ENCODE measurements at regions not wholly inside any gene's neighbourhood (a gene's known extent, or its start where the extent isn't known, plus 50 kb on each side); places are given as distances from the start of the nearest gene placed in this dataset.
"Not testable (repeated sequence)": the region's sequence is repeated elsewhere in the genome, so short reads cannot be mapped to it uniquely, and the experiment has no call there.

- DNase-seq, result no peak
Measured at GRCh38 chr2:57656198-57656597, 390.4 kb upstream of the VRK2 start.

GRCh38 chr2:57669570-57669969 is 377.0 kb upstream of the VRK2 start:
- DNase-seq, result no peak

GRCh38 chr2:57674025-57674424 is 372.6 kb upstream of the VRK2 start:
- no peak for DNase-seq

GRCh38 chr2:57674743-57675142 is 371.9 kb upstream of the VRK2 start:
- DNase-seq, result no peak

- no peak for DNase-seq
Measured at GRCh38 chr2:57677296-57677695, 369.3 kb upstream of the VRK2 start.

GRCh38 chr2:57681650-57682049 is 365.0 kb upstream of the VRK2 start:
- no peak for DNase-seq

- no peak for DNase-seq
Measured at GRCh38 chr2:57685032-57685431, 361.6 kb upstream of the VRK2 start.

- DNase-seq, result no peak
Measured at GRCh38 chr2:57692395-57692794, 354.2 kb upstream of the VRK2 start.

- DNase-seq, result no peak
Measured at GRCh38 chr2:57693177-57693576, 353.4 kb upstream of the VRK2 start.

- no peak for DNase-seq
Measured at GRCh38 chr2:57693965-57694364, 352.6 kb upstream of the VRK2 start.

- DNase-seq, result peak; percentile 44
Measured at GRCh38 chr2:57696016-57696415, 350.6 kb upstream of the VRK2 start.

GRCh38 chr2:57698392-57698791 is 348.2 kb upstream of the VRK2 start:
- no peak for DNase-seq

GRCh38 chr2:57698935-57699449 is 347.6 kb upstream of the VRK2 start:
- peak; percentile 44 for DNase-seq

- no peak for DNase-seq
Measured at GRCh38 chr2:57701391-57701791, 345.2 kb upstream of the VRK2 start.

- no peak for DNase-seq
Measured at GRCh38 chr2:57703407-57703806, 343.2 kb upstream of the VRK2 start.

GRCh38 chr2:57707794-57708193 is 338.8 kb upstream of the VRK2 start:
- not testable (repeated sequence) for DNase-seq

GRCh38 chr2:57711991-57712390 is 334.6 kb upstream of the VRK2 start:
- DNase-seq, result peak; percentile 67

- no peak for DNase-seq
Measured at GRCh38 chr2:57720728-57721627, 325.6 kb upstream of the VRK2 start.

- DNase-seq, result no peak
Measured at GRCh38 chr2:57725337-57725947, 321.2 kb upstream of the VRK2 start.

- DNase-seq, result no peak
Measured at GRCh38 chr2:57726294-57726693, 320.3 kb upstream of the VRK2 start.

GRCh38 chr2:57728691-57729090 is 317.9 kb upstream of the VRK2 start:
- DNase-seq, result no peak

GRCh38 chr2:57733956-57734355 is 312.6 kb upstream of the VRK2 start:
- no peak for DNase-seq

GRCh38 chr2:57740891-57741290 is 305.7 kb upstream of the VRK2 start:
- DNase-seq, result no peak

- DNase-seq, result no peak
Measured at GRCh38 chr2:57753636-57754035, 293.0 kb upstream of the VRK2 start.

Measured in NCI-H1436 (cell line).